Stimulated activated CD4-positive, alpha-beta T cell treated with anti-CD3 and anti-CD28 coated beads, Interleukin-4, amount 100 ng/mL, for 1 hour (primary cell): ENCODE measurements at regions not wholly inside any gene's neighbourhood (a gene's known extent, or its start where the extent isn't known, plus 50 kb on each side); places are given as distances from the start of the nearest gene placed in this dataset.

Experiments
- DNase-seq: peaks from one replicate; pipeline ENCODE4 v3.0.0-alpha.2; 2020

DNA sequence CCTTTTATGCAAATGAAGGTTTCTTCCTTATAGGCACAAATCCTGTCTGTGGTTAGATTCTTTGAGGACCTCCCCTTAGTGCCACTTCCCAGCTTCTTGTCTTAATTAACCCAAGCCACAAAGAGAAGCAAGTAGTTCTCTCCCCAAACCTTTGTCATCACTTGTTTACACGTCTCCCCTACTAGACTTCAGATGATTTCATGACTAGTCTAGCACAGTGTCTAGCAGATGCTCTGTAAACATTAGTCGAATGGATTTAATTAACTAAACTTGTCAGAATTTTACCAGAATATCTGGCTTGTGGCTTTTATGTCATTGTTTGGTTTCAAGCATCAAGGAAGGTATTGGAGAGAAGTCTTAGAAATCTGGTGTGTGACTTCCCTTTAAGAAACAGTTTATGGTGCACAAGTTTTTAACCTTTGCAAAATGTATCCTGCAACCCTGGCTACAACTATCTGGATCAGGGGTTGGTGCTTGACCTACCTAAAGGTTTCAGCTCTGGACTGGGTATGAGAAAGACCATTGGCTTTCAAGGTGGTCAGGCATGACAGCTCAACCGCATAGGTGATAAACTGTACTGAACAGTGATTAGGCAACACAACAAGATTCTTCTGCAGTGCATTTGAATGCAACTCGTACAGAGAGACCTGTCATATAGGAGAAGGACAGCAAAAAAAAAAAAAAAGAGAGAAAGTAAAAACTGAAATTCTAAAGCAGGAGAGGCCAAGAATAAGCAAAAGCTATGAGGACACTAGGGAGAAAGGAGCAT lies 93.2 kb upstream of the CCDC150 start:
- DNase-seq: no peak

DNA sequence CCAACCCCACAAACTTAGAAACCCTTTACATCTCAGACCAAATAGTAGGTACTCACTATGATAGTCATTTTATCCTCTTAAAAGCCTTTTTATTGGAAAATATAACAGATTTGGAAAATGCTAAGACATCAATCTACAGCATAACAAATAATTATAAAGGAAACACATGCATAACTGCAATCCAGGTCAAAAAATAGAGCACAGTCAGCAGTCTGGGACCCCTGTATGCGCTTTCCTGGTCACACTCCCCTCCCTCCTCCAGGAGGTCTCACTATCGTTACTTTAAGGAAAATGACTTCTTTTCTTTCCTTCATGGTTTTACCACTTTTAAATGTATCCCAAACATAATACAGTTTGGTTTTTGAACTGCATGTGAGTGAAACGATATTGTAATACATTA lies 90.5 kb upstream of the CCDC150 start:
- no peak for DNase-seq

DNA sequence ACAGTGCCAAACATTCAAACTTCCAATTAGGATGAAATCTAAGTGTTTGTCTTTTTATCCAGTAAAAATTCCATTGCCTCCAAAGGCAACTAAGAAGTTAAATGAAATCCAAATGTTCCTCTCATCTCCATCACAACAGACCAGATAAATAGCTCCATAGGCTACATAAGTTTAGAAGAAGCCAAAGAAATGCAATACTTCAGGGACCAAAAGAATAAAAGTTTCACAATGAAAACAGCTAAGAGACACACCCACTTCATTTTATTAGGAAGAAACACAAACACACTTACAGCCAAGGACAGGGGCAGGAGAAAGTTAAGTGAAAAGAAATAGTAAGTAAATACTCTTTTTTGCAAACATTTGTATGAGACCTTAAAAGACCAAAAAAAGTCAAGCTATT lies 88.5 kb upstream of the CCDC150 start:
- no peak for DNase-seq

- DNase-seq: no peak
Observed at GRCh38 chr2:196555161-196555560, 84.4 kb upstream of the CCDC150 start.

DNA sequence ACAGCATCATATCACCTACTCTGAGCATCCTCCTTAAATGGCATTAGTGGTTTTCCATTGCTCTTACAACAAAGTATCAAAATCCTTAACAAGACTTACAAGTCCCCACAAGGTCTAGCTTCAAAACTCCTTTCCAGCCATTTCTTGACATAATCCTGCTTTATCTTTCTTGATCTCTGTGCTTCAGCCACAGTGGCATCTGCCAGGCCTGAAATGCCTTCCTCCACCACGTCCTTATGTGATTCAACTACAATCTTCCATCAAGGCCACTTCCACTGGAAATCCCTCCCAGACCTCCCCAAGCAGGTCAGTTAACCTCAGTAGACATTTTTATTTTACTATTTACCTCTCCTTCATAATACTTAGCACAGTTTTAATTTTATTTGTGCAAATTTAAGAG lies 83.8 kb upstream of the CCDC150 start:
- DNase-seq: no peak

DNA sequence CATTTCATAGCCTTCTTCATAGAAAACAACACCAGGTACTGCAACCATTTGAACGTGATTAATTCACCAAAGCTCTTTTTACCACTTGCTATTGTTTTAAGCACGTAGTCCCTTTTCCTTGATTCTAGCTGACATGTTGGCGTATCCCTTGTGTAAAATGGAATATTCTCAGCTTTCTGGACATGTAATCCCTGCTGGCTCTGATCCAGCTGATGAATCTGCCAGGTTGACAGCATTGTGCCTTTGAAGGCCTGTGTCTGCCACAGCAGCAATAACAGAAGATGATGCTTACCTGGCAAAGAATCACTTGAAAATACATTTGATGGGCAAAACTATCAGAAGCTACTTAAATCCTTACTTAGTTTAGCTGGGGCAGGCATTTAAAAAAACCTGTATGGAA lies 81.0 kb upstream of the CCDC150 start:
- no peak for DNase-seq

DNA sequence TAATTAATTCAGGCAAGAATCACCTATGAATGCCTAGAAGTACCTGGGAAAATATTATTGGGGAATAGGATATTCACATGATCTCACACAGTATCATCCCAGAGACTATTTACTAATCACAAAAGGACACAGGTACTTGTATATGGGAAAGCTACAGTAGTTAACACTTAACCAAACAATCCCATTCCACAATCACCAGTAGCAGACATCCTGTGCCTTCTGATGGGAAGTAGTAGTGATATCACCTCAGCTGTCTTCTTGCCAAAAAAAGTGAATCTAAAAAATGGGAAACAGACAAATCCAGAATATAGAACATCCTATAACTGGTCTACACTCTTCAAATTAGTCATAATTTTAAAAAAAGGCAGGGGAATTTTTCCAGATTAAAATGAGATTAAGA lies 75.6 kb upstream of the CCDC150 start:
- no peak for DNase-seq

GRCh38 chr2:196565106-196565765 lies 74.3 kb upstream of the CCDC150 start:
- no peak for DNase-seq

GRCh38 chr2:196565982-196566381 lies 73.5 kb upstream of the CCDC150 start:
- DNase-seq: no peak

DNA sequence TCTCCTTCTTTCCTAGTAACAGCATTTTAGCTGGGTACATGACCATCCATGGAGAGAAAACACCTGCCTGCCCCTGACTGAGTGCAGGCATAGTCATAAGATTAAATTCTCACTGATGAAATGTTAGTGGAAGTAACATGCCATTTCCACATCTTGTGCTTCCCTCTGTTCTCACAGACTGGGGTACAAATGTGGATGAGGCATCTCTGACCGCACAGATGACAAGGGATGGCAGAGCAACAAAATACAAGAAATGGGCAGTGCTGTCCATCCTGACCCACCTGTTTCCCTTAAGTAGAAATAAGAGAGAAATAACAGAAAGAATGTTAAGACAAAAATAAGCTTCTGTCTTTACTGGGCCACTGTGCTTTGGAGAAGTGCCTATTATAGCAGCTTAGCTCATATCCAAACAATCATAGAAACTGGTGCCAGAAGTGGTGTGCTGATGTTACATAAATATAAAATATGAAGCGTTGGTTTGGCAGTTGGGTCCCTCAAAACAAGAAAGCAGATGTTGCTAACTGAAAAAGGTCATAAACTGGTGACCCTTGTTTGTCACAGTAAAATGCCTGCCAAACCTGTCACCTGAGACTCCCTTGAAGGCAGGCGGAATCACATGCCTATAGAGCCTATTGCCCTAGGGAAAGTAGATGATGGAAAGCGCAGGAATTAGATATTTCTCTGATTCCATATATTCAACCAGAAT lies 72.4 kb upstream of the CCDC150 start:
- DNase-seq: no peak

DNA sequence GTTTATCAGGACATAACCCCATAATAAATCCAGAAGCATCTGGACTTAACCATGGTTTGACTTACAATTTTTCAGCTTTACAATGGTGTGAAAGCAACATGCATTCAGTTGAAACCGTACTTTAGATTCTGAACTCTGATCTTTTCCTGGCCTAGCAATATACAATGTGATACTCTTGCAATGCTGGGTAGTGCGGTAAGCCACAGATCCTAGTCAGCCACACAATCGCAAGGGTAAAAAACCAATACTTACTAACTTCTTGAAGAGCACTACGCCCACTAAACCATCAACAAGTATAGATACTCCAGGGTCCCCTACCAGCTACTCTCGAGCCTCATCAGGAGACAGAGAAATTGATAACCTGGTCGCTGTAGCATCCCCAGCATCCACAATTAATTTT lies 71.0 kb upstream of the CCDC150 start:
- no peak for DNase-seq

DNA sequence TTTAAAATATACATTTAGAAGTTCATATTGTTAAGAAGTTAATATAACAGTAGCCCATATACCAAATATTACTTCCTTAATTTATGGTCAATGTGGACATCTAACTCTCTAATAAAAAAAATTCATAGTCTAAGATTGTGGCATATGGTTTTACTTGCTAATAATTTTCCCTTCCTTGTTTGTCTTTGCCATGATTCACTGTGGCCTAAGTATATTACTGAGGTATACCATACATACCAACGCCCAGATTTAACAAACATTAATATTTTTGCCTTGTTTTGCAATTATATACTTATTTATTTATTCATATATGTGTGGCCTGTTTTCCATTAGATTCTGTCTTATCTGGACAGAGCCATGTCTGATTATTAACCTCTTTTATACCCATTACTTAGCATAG lies 54.6 kb upstream of the CCDC150 start:
- DNase-seq: no peak

DNA sequence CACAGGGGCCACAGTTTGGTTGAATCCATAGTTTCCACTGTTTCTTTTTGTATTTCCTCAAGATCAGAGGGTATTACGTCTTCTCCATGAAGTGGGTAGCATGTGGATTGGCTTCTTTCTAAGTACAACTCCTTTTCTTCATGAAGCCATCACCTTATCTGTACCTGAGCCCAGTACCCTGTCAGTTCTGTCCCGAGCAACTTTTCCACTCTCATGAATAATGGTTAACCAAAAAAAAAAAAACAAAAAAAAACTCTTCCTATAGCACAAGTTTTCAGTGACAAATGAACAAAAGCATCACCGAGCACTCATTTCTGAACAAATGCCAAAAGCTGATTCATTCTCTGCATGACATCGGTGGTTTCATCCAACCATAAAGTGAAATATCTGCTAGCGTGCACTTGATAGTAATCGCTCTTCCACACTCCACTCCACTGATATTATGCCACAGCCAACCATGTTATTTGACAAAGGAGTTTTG lies 53.0 kb upstream of the CCDC150 start:
- no peak for DNase-seq

GRCh38 chr2:196587056-196587455 lies 52.5 kb upstream of the CCDC150 start:
- DNase-seq: no peak

- DNase-seq: no peak
Observed at GRCh38 chr2:196587739-196588138, 51.8 kb upstream of the CCDC150 start.

- DNase-seq: no peak
Observed at GRCh38 chr2:196589419-196589818, 50.1 kb upstream of the CCDC150 start.
